CD14-positive monocyte (primary cell): ENCODE measurements at regions not wholly inside any gene's neighbourhood (a gene's known extent, or its start where the extent isn't known, plus 50 kb on each side); places are given as distances from the start of the nearest gene placed in this dataset.

Source experiments
- DNase-seq, 3 donors: peaks; one replicate each; pipeline ENCODE4 v3.0.0-alpha.2; 2011 to 2022
- H2AFZ ChIP-seq: 2 replicates; pipeline ENCODE4 v1.6.0; 2012; ENCODE audit warnings: mild to moderate bottlenecking, low read depth, low read length, inconsistent platforms; ENCODE audit not compliant: insufficient read depth, poor library complexity, severe bottlenecking
- H3K27ac ChIP-seq, 2 donors: 1 replicate in 1 of 2; 2 replicates in 1 of 2; pipeline ENCODE4 v1.5.1; 2012 to 2013; ENCODE audit warnings: low read length in 2 of 2, control low read depth in 1 of 2, inconsistent platforms in 1 of 2, low read depth in 1 of 2, mild to moderate bottlenecking in 1 of 2
- H3K27me3 ChIP-seq, 2 donors: one replicate each; pipeline versions ENCODE4 v1.6.0 to v1.6.1; 2011 to 2013; ENCODE audit warnings: low read length in 2 of 2; ENCODE audit not compliant: control insufficient read depth in 2 of 2, insufficient read depth in 2 of 2
- H3K36me3 ChIP-seq, 2 donors: replicated peaks in 1 of 2; 1 replicate in 1 of 2; 2 replicates in 1 of 2; pipeline versions ENCODE4 v1.5.1 to v1.6.1; 2012 to 2013; ENCODE audit warnings: low read length in 2 of 2, control low read depth in 1 of 2, inconsistent platforms in 1 of 2, mild to moderate bottlenecking in 1 of 2; ENCODE audit not compliant: insufficient read depth in 2 of 2, control insufficient read depth in 1 of 2
- H3K4me1 ChIP-seq, 2 donors: 1 replicate in 1 of 2; 2 replicates in 1 of 2; pipeline versions ENCODE4 v1.5.1 to v1.6.1; 2012 to 2013; ENCODE audit warnings: low read length in 2 of 2, control low read depth in 1 of 2, inconsistent platforms in 1 of 2, mild to moderate bottlenecking in 1 of 2, moderate library complexity in 1 of 2; ENCODE audit not compliant: insufficient read depth in 2 of 2, control insufficient read depth in 1 of 2
- H3K4me2 ChIP-seq: replicated peaks from 2 replicates; pipeline ENCODE3; 2012; ENCODE audit warnings: low read length, moderate library complexity, mild to moderate bottlenecking; ENCODE audit not compliant: poor library complexity, severe bottlenecking; ENCODE audit errors: extremely low read depth
- H3K4me3 ChIP-seq, 3 experiments: fragments of 200-600 bp in 1 of 3; sonication (generic) in 1 of 3; replicated peaks in 1 of 3; 1 replicate in 2 of 3; 2 replicates in 1 of 3; pipeline ENCODE4 v1.5.1; 2011 to 2013; ENCODE audit warnings: low read length in 3 of 3, mild to moderate bottlenecking in 3 of 3, control low read depth in 2 of 3, low read depth in 2 of 3, inconsistent platforms in 1 of 3, moderate library complexity in 1 of 3
- H3K79me2 ChIP-seq: 2 replicates; pipeline ENCODE4 v1.6.0; 2012; ENCODE audit warnings: mild to moderate bottlenecking, control low read depth, inconsistent platforms, low read length, moderate library complexity; ENCODE audit not compliant: insufficient read depth
- H3K9ac ChIP-seq: 2 replicates; pipeline ENCODE4 v1.6.0; 2017; ENCODE audit warnings: low read length, mild to moderate bottlenecking; ENCODE audit not compliant: insufficient read depth, poor library complexity, severe bottlenecking
- H3K9me3 ChIP-seq, 2 donors: replicated peaks in 1 of 2; 1 replicate in 1 of 2; 2 replicates in 1 of 2; pipeline versions ENCODE4 v1.5.1 to v1.6.1; 2012 to 2013; ENCODE audit warnings: low read length in 2 of 2, control low read depth in 1 of 2; ENCODE audit not compliant: control insufficient read depth in 1 of 2, insufficient read depth in 1 of 2
- H4K20me1 ChIP-seq: 2 replicates; pipeline ENCODE4 v1.6.0; 2012; ENCODE audit warnings: mild to moderate bottlenecking, low read length, control low read depth, moderate library complexity; ENCODE audit not compliant: insufficient read depth
- H3K27ac Mint-ChIP-seq, 7 donors: one replicate each; pipeline ENCODE4 v1.8.0; 2020; ENCODE audit warnings: mild to moderate bottlenecking in 7 of 7, mixed read lengths in 7 of 7, moderate library complexity in 6 of 7, inconsistent platforms in 2 of 7
- H3K27me3 Mint-ChIP-seq, 3 donors: one replicate each; pipeline ENCODE4 v1.8.0; 2021 to 2022; ENCODE audit warnings: low read depth in 3 of 3, mild to moderate bottlenecking in 3 of 3, mixed read lengths in 3 of 3, moderate library complexity in 3 of 3, inconsistent platforms in 1 of 3
- H3K36me3 Mint-ChIP-seq, 2 donors: one replicate each; pipeline ENCODE4 v1.8.0; 2020; ENCODE audit warnings: mixed read lengths in 2 of 2, inconsistent platforms in 1 of 2, mild to moderate bottlenecking in 1 of 2
- H3K4me1 Mint-ChIP-seq: one replicate; pipeline ENCODE4 v1.8.0; 2020; ENCODE audit warnings: mild to moderate bottlenecking, mixed read lengths
- H3K4me3 Mint-ChIP-seq, 2 donors: one replicate each; pipeline ENCODE4 v1.8.0; 2020; ENCODE audit warnings: mild to moderate bottlenecking in 2 of 2, mixed read lengths in 2 of 2, moderate library complexity in 1 of 2
- H3K9me3 Mint-ChIP-seq, 7 donors: one replicate each; pipeline ENCODE4 v1.8.0; 2020 to 2022; ENCODE audit warnings: mixed read lengths in 7 of 7, mild to moderate bottlenecking in 6 of 7, moderate library complexity in 6 of 7, inconsistent platforms in 2 of 7
- WGBS: methylation state at CpG from one replicate; pipeline ENCODE4 v1.1.5; 2013; ENCODE audit warnings: missing lambda C conversion rate; ENCODE audit not compliant: insufficient coverage; 5-methylcytosine and 5-hydroxymethylcytosine counted together
- intact Hi-C, 2 donors: fragments of 100-400 bp; cut with micrococcal nuclease; formaldehyde crosslinking; loops; one replicate each; pipeline versions ENCODE4 v1.15.0 to v1.15.1; 2023
- TF ChIP-seq, protein P1 (sequence below): fragments of 200-600 bp; IDR thresholded peaks from one replicate; pipeline ENCODE4 v1.8.0; 2022; ENCODE audit warnings: antibody characterized with exemption, mild to moderate bottlenecking

DNA sequence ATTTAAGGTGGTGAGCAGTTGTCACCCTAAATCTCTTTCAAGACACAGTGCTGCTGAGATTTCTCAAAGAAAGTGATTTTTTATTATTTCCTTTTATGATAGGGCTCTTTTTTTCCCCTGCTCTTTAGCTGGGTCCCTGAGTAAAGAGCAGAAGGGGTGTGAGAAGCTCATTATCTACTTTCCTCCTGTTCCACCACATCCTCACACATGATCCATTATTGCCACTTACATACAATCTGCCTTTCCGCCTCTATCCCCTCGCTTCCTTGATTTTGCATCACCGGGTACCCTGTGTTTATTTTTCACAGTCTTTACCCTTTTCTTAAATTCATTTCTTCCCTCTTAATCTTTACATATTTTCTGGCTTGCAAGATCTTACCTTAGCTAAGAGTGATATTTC is 93.9 kb upstream of the CCDC85A start:
- Histone ChIP-seq H3K4me1 (no peaks in the 10 kb centered on the region), H3K79me2 (no peaks in the 10 kb centered on the region), H3K4me3 (no peak overlapping the region), H3K9me3 (no peaks in the 10 kb centered on the region), H3K36me3 (no peaks in the 10 kb centered on the region), H4K20me1 (no peaks in the 10 kb centered on the region), H3K9ac (no peak overlapping the region), H2AFZ (no peak overlapping the region), H3K27ac (no peak overlapping the region), H3K27me3 (no peaks in the 10 kb centered on the region), H3K4me2 (no peak overlapping the region)
- intact Hi-C loops: no loop called here
- H3K4me1 Mint-ChIP-seq: no peaks in the 10 kb centered on the region
- H3K27me3 Mint-ChIP-seq: peaks cover 0 to 4% (median 1%) of the 10 kb centered on the region in 3 donors
- H3K27ac Mint-ChIP-seq: no peak overlapping the region
- no peak overlapping the region for H3K4me3 Mint-ChIP-seq
- peaks cover 0 to 7% (median 2%) of the 10 kb centered on the region in 7 donors for H3K9me3 Mint-ChIP-seq
- H3K36me3 Mint-ChIP-seq: no peaks in the 10 kb centered on the region
- no peak for DNase-seq
- TF ChIP-seq, protein P1, sequence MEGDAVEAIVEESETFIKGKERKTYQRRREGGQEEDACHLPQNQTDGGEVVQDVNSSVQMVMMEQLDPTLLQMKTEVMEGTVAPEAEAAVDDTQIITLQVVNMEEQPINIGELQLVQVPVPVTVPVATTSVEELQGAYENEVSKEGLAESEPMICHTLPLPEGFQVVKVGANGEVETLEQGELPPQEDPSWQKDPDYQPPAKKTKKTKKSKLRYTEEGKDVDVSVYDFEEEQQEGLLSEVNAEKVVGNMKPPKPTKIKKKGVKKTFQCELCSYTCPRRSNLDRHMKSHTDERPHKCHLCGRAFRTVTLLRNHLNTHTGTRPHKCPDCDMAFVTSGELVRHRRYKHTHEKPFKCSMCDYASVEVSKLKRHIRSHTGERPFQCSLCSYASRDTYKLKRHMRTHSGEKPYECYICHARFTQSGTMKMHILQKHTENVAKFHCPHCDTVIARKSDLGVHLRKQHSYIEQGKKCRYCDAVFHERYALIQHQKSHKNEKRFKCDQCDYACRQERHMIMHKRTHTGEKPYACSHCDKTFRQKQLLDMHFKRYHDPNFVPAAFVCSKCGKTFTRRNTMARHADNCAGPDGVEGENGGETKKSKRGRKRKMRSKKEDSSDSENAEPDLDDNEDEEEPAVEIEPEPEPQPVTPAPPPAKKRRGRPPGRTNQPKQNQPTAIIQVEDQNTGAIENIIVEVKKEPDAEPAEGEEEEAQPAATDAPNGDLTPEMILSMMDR: no peak
- WGBS: 4% methylated on average over 3 of the region's 3 CpGs

DNA sequence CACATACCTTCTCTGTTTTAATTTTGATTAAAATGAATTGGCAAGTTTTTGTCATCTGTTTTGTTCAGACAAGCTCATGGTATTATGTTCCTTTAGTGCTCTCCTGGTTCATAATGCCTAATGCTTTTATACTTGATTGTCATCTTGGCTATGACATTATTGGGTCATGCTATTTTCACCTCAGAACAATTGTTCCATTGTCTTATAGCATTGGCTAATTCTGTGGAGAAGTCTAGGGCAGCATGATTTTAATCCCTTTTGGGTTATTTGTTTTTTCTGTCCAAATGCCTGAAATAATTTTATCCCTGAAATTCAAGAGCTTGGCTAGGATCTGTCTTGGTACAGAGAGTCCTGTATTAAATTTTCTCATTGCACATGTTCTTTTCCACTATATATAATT is 83.8 kb upstream of the CCDC85A start:
- Histone ChIP-seq H3K36me3 (no peaks in the 10 kb centered on the region), H2AFZ (no peak overlapping the region), H3K27me3 (no peaks in the 10 kb centered on the region), H3K79me2 (no peaks in the 10 kb centered on the region), H3K4me1 (no peaks in the 10 kb centered on the region), H3K4me3 (no peak overlapping the region), H3K27ac (no peak overlapping the region), H3K9me3 (no peaks in the 10 kb centered on the region), H3K9ac (no peak overlapping the region), H4K20me1 (no peaks in the 10 kb centered on the region), H3K4me2 (no peak overlapping the region)
- H3K36me3 Mint-ChIP-seq: no peaks in the 10 kb centered on the region
- intact Hi-C loops: no loop called here
- no peak for DNase-seq
- H3K27me3 Mint-ChIP-seq: peaks cover 0 to 7% (median 2%) of the 10 kb centered on the region in 3 donors
- H3K4me3 Mint-ChIP-seq: no peak overlapping the region
- TF ChIP-seq, protein P1: no peak
- H3K27ac Mint-ChIP-seq: no peak overlapping the region
- H3K4me1 Mint-ChIP-seq: no peaks in the 10 kb centered on the region
- H3K9me3 Mint-ChIP-seq: peaks cover 0 to 3% (median 1%) of the 10 kb centered on the region in 7 donors
